IPS DF 6.9 (cell line): ENCODE measurements at regions not wholly inside any gene's neighbourhood (a gene's known extent, or its start where the extent isn't known, plus 50 kb on each side); places are given as distances from the start of the nearest gene placed in this dataset.
"Not testable (repeated sequence)": the region's sequence is repeated elsewhere in the genome, so short reads cannot be mapped to it uniquely, and the experiment has no call there.

Experiments
- DNase-seq: peaks from one replicate; pipeline ENCODE4 v3.0.0-alpha.2; 2013; ENCODE audit warnings: low read depth, low spot score
- H3K27ac ChIP-seq: one replicate; pipeline ENCODE4 v1.5.1; 2013; ENCODE audit warnings: low read length, control low read depth
- H3K27me3 ChIP-seq: 2 replicates; pipeline ENCODE4 v1.6.1; 2013; ENCODE audit warnings: mild to moderate bottlenecking, low read length; ENCODE audit not compliant: control insufficient read depth, insufficient read depth
- H3K36me3 ChIP-seq: 2 replicates; pipeline ENCODE4 v1.6.1; 2013; ENCODE audit warnings: low read length; ENCODE audit not compliant: control insufficient read depth, insufficient read depth
- H3K4me1 ChIP-seq: 2 replicates; pipeline ENCODE4 v1.6.1; 2013; ENCODE audit warnings: low read length; ENCODE audit not compliant: control insufficient read depth, insufficient read depth
- H3K4me3 ChIP-seq: 2 replicates; pipeline ENCODE4 v1.5.1; 2013; ENCODE audit warnings: mild to moderate bottlenecking, low read length
- H3K9me3 ChIP-seq: 2 replicates; pipeline ENCODE4 v1.6.1; 2013; ENCODE audit warnings: low read length, inconsistent platforms; ENCODE audit not compliant: control insufficient read depth, insufficient read depth
- WGBS: extraction: QIAGEN DNeasy Blood & Tissue Kit; methylation state at CpG from one replicate; pipeline ENCODE4 v1.1.7; 2013; ENCODE audit warnings: mixed read lengths, missing lambda C conversion rate; ENCODE audit not compliant: insufficient read length, insufficient coverage; 5-methylcytosine and 5-hydroxymethylcytosine counted together

- Histone ChIP-seq H3K27ac (no peak overlapping the region), H3K4me1 (no peaks in the 10 kb centered on the region; the same call in 1 of the 2 replicates), H3K27me3 (no peaks in the 10 kb centered on the region), H3K36me3 (no peaks in the 10 kb centered on the region), H3K9me3 (no peaks in the 10 kb centered on the region), H3K4me3 (no peak overlapping the region)
- WGBS = no CpG with 5 or more reads among the region's 6 CpGs
- DNase-seq = no peak
Observed at GRCh38 chr1:38735651-38736161, 123.9 kb downstream of the RRAGC start.

GRCh38 chr1:38733761-38734160, 125.8 kb downstream of the RRAGC start:
- DNase-seq = no peak
- no peaks in the 10 kb centered on the region; the same call in 1 of the 2 replicates for H3K4me1 ChIP-seq
- H3K9me3 ChIP-seq = no peaks in the 10 kb centered on the region
- H3K27ac ChIP-seq = no peak overlapping the region
- WGBS = no CpG with 5 or more reads among the region's 3 CpGs
- H3K27me3 ChIP-seq = no peaks in the 10 kb centered on the region
- no peak overlapping the region for H3K4me3 ChIP-seq
- no peaks in the 10 kb centered on the region for H3K36me3 ChIP-seq

- H3K9me3 ChIP-seq = no peaks in the 10 kb centered on the region
- H3K4me1 ChIP-seq = peaks cover 3% of the 10 kb centered on the region
- DNase-seq = no peak
- H3K27ac ChIP-seq = no peak overlapping the region
- no peak overlapping the region for H3K4me3 ChIP-seq
- H3K36me3 ChIP-seq = no peaks in the 10 kb centered on the region
- WGBS = no CpG with 5 or more reads among the region's 6 CpGs
- no peaks in the 10 kb centered on the region for H3K27me3 ChIP-seq
Observed at GRCh38 chr1:38730511-38731397, 128.8 kb downstream of the RRAGC start.

- peaks cover 3% of the 10 kb centered on the region for H3K4me1 ChIP-seq
- WGBS = no CpG with 5 or more reads among the region's 1 CpG
- no peak for DNase-seq
- no peaks in the 10 kb centered on the region for H3K36me3 ChIP-seq
- H3K27ac ChIP-seq = no peak overlapping the region
- H3K9me3 ChIP-seq = no peaks in the 10 kb centered on the region
- no peak overlapping the region for H3K4me3 ChIP-seq
- H3K27me3 ChIP-seq = no peaks in the 10 kb centered on the region
Observed at GRCh38 chr1:38728585-38728908, 131.0 kb downstream of the RRAGC start.

GRCh38 chr1:38727684-38728584, 131.6 kb downstream of the RRAGC start:
- Histone ChIP-seq H3K4me3 (no peak overlapping the region), H3K36me3 (no peaks in the 10 kb centered on the region), H3K4me1 (peaks cover 3% of the 10 kb centered on the region), H3K27ac (no peak overlapping the region), H3K27me3 (no peaks in the 10 kb centered on the region), H3K9me3 (no peaks in the 10 kb centered on the region)
- no CpG with 5 or more reads among the region's 20 CpGs for WGBS
- no peak for DNase-seq

GRCh38 chr1:38725321-38725961, 134.1 kb downstream of the RRAGC start:
- H3K4me1 ChIP-seq, DNase-seq, H3K27me3 ChIP-seq, H3K9me3 ChIP-seq, H3K36me3 ChIP-seq, H3K4me3 ChIP-seq, H3K27ac ChIP-seq: not testable (repeated sequence)
- no CpG with 5 or more reads among the region's 8 CpGs for WGBS

- Histone ChIP-seq H3K27ac (no peak overlapping the region), H3K4me1 (peaks cover 3% of the 10 kb centered on the region; the same call in 1 of the 2 replicates)
- no CpG with 5 or more reads among the region's 7 CpGs for WGBS
Observed at GRCh38 chr1:38724160-38725131, 135.1 kb downstream of the RRAGC start.

GRCh38 chr1:38721816-38722215, 137.8 kb downstream of the RRAGC start:
- Histone ChIP-seq H3K27ac (no peak overlapping the region), H3K27me3 (no peaks in the 10 kb centered on the region), H3K36me3 (no peaks in the 10 kb centered on the region), H3K4me1 (no peaks in the 10 kb centered on the region), H3K9me3 (no peaks in the 10 kb centered on the region), H3K4me3 (no peak overlapping the region)
- WGBS = no CpG with 5 or more reads among the region's 4 CpGs
- no peak for DNase-seq

More at GRCh38 chr1:38724160-38725131, 135.1 kb downstream of the RRAGC start:
- Histone ChIP-seq H3K4me3 (no peak overlapping the region), H3K27me3 (no peaks in the 10 kb centered on the region), H3K36me3 (no peaks in the 10 kb centered on the region), H3K9me3 (no peaks in the 10 kb centered on the region)
- DNase-seq = no peak

- Histone ChIP-seq H3K4me3 (no peak overlapping the region), H3K27me3 (no peaks in the 10 kb centered on the region), H3K36me3 (no peaks in the 10 kb centered on the region), H3K9me3 (no peaks in the 10 kb centered on the region), H3K4me1 (no peaks in the 10 kb centered on the region), H3K27ac (no peak overlapping the region)
- no peak for DNase-seq
- WGBS = no CpG with 5 or more reads among the region's 7 CpGs
Observed at GRCh38 chr1:38719880-38720279, 139.7 kb downstream of the RRAGC start.
